Lower lobe of right lung (tissue), 2 donors: ENCODE measurements at regions not wholly inside any gene's neighbourhood (a gene's known extent, or its start where the extent isn't known, plus 50 kb on each side); places are given as distances from the start of the nearest gene placed in this dataset.

Experiments
- ATAC-seq, 2 donors: fragments of 200-7000 bp; cut with Tn5 transposase; one replicate each; pipeline ENCODE4 v1.9.1; 2020 to 2022; ENCODE audit warnings: mild to moderate bottlenecking in 2 of 2, moderate library complexity in 2 of 2
- DNase-seq: peaks from one replicate; pipeline ENCODE4 v3.0.0-alpha.2; 2020
- H3K27ac ChIP-seq: fragments of 200-600 bp; one replicate; pipeline ENCODE4 v1.8.0; 2022
- H3K27me3 ChIP-seq: fragments of 200-600 bp; one replicate; pipeline ENCODE4 v1.8.0; 2022; ENCODE audit warnings: low read depth
- H3K36me3 ChIP-seq: fragments of 200-600 bp; one replicate; pipeline ENCODE4 v1.8.0; 2022; ENCODE audit warnings: mild to moderate bottlenecking
- H3K4me1 ChIP-seq: fragments of 200-600 bp; one replicate; pipeline ENCODE4 v1.8.0; 2022
- H3K4me3 ChIP-seq: fragments of 200-600 bp; one replicate; pipeline ENCODE4 v1.8.0; 2022; ENCODE audit warnings: mild to moderate bottlenecking
- H3K9me3 ChIP-seq: fragments of 200-600 bp; one replicate; pipeline ENCODE4 v1.8.0; 2022
- intact Hi-C: fragments of 100-400 bp; cut with DNase I; formaldehyde crosslinking; loops from one replicate; pipeline ENCODE4 v1.11.0; 2022
- TF ChIP-seq, protein P1 (sequence below): fragments of 200-600 bp; IDR thresholded peaks from one replicate; pipeline ENCODE4 v1.8.0; 2022; ENCODE audit warnings: antibody characterized with exemption, mild to moderate bottlenecking
- donor health status: DM: no; HTN: yes; CAD: no; lungs with severe emphysema.

DNA sequence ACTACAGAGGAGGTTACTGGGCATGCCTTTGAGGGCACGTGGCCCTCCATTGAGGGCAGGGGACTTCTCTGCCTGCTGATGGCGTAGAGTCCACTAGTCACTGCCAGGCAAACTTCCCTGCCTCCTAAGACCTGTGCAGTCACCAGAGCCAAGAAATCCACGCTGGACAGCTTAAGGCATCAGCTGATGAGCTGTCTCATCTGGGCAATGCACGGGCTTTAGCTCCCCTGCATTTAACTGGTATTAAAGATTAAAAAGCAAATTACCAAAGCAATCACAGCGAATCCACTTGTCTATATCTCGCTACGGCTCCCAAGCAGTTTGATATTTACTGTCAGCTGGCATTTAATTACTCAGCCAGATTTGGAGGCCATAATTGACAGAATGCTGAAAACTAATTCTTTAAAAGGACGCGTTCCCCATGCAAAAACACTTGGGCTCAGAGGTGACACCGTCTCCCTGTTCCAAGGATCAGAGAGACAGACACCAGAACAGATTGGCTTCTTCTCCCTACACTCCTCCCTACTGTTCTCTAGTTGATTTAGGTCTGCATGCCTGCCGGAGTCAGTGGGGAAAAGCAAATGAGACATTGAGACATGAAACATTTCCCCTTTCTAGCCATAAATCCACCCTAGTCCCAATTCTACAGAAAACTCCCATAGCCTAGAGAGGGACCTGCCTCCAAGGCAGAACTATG lies 68.5 kb downstream of the SPATA19 start:
- intact Hi-C loops, result no loop called here
- no peaks in the 10 kb centered on the region for H3K9me3 ChIP-seq
- ATAC-seq (no peak), DNase-seq (no peak)
- H3K36me3 ChIP-seq, result no peaks in the 10 kb centered on the region
- no peak overlapping the region for H3K27ac ChIP-seq
- H3K4me3 ChIP-seq, result no peak overlapping the region
- no peaks in the 10 kb centered on the region for H3K27me3 ChIP-seq
- H3K4me1 ChIP-seq, result no peaks in the 10 kb centered on the region
- TF ChIP-seq, protein P1, sequence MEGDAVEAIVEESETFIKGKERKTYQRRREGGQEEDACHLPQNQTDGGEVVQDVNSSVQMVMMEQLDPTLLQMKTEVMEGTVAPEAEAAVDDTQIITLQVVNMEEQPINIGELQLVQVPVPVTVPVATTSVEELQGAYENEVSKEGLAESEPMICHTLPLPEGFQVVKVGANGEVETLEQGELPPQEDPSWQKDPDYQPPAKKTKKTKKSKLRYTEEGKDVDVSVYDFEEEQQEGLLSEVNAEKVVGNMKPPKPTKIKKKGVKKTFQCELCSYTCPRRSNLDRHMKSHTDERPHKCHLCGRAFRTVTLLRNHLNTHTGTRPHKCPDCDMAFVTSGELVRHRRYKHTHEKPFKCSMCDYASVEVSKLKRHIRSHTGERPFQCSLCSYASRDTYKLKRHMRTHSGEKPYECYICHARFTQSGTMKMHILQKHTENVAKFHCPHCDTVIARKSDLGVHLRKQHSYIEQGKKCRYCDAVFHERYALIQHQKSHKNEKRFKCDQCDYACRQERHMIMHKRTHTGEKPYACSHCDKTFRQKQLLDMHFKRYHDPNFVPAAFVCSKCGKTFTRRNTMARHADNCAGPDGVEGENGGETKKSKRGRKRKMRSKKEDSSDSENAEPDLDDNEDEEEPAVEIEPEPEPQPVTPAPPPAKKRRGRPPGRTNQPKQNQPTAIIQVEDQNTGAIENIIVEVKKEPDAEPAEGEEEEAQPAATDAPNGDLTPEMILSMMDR, result no peak

DNA sequence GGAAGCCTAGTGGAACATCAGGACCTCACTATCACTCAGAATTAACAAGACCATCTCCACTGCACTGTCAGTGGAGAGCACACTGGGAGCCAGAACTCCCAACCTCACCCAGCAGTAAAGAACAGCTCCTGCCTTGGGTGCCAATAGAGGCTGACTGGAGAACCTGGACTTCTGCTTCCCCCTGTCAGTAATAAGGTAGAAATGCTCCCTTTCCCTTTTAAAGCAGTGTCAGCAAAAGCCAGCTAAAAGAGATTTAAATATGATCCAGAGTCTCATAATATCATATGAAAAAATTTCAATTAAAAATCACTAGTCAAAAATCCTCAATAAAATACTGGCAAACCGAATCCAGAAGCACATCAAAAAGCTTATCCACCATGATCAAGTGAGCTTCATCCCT lies 82.8 kb downstream of the SPATA19 start:
- Histone ChIP-seq H3K9me3 (no peaks in the 10 kb centered on the region), H3K27me3 (no peaks in the 10 kb centered on the region), H3K4me3 (no peak overlapping the region), H3K36me3 (no peaks in the 10 kb centered on the region), H3K27ac (no peak overlapping the region), H3K4me1 (no peaks in the 10 kb centered on the region)
- ATAC-seq (no peak), DNase-seq (no peak)
- TF ChIP-seq, protein P1, result no peak
- intact Hi-C loops, result no loop called here

DNA sequence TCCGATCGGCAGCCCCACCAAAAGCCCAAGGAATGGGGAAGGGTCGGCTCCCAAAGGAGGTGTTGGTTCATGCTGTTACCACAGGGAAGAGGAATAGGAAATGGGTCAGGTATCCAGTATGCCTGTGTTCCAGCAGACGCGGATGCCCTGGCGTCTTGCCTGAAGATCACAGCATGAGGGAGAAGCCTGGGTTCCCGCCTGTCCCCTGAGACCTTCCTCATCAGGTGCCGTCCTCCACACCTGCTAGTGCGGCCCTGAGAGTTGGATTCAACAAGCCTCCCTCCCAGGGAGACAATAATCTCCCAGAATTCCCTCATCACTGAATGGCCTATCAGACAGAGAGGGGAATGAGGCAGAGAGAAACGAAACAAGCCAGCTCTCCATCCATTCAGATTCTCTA lies 92.2 kb downstream of the SPATA19 start:
- H3K4me3 ChIP-seq, result no peak overlapping the region
- no peak overlapping the region for H3K27ac ChIP-seq
- TF ChIP-seq, protein P1, result no peak
- intact Hi-C loops, result no loop called here
- H3K36me3 ChIP-seq, result no peaks in the 10 kb centered on the region
- no peaks in the 10 kb centered on the region for H3K9me3 ChIP-seq
- no peaks in the 10 kb centered on the region for H3K4me1 ChIP-seq
- ATAC-seq (no peak), DNase-seq (no peak)
- H3K27me3 ChIP-seq, result peaks cover 6% of the 10 kb centered on the region

DNA sequence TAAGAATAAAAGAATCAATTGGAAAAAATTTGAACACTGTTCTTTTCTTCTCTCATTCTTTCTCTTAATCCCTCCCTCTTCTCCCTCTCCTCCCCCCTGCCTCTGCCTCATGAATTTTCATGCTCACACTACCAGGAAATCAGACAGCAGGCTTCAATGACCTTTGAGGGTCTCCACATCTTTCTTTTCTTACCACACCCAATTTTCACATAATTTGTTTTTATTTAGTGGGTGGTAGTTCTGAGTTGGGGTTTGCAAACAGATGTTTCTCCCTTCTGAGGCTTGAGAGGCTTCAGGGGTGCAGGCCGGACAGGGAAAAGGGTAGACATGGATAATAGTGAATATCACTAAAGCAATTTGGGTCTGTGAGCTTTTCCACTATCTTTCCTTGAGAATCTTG lies 95.5 kb downstream of the SPATA19 start:
- no peak for ATAC-seq
- Histone ChIP-seq H3K27me3 (peaks cover 6% of the 10 kb centered on the region), H3K36me3 (no peaks in the 10 kb centered on the region), H3K27ac (no peak overlapping the region), H3K9me3 (no peaks in the 10 kb centered on the region), H3K4me1 (no peaks in the 10 kb centered on the region), H3K4me3 (no peak overlapping the region)
- DNase-seq, result no peak
- intact Hi-C loops, result no loop called here
- TF ChIP-seq, protein P1, result no peak

DNA sequence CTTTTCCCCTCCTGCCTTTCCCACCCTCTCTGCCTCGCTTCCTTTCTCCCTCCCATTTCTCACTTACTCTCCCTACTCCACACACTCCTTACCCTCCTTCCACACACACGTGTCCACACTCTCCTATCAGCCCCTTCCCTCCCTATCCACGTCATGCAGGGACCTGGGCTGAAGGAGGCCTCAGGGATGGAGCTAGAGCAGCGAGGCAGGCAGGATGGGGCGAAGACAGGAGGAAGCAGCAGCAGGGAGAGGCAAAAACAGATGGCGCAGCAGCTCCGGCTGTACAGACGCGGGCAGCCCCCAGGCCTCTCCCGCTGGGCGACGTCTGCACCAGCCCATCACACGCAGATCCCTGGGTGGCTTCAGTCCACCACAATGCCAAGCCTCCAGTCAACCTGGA lies 97.9 kb downstream of the SPATA19 start:
- DNase-seq (no peak), ATAC-seq (no peak)
- intact Hi-C loops, result no loop called here
- Histone ChIP-seq H3K36me3 (no peaks in the 10 kb centered on the region), H3K4me3 (no peak overlapping the region), H3K9me3 (no peaks in the 10 kb centered on the region), H3K27me3 (peaks cover 6% of the 10 kb centered on the region), H3K27ac (no peak overlapping the region), H3K4me1 (no peaks in the 10 kb centered on the region)
- TF ChIP-seq, protein P1, result no peak
